ENCODE measurements at regions not wholly inside any gene's neighbourhood (a gene's known extent, or its start where the extent isn't known, plus 50 kb on each side); places are given as distances from the start of the nearest gene placed in this dataset.

- Histone ChIP-seq H3K36me3 (no peaks in the 10 kb centered on the region), H3K4me1 (peaks cover 11 to 22% (median 14%) of the 10 kb centered on the region in 4 donors), H3K9me3 (no peaks in the 10 kb centered on the region), H3K27ac (replicated peaks in 1 of 4) (no peak overlapping the region), H3K27me3 (peaks cover 0 to 43% (median 0%) of the 10 kb centered on the region in 4 donors), H3K4me3 (no peak overlapping the region)
- 75% methylated on average over 13 of the region's 13 CpGs for WGBS
- intact Hi-C loops (cut with DNase I) = no loop called here
- TF ChIP-seq POLR2AphosphoS5 (IDR thresholded peaks at IDR 0.05) = no peak
- TF ChIP-seq POLR2A (IDR thresholded peaks at IDR 0.05; ENCODE audit: low read depth) = no peak
- TF ChIP-seq EP300 (IDR thresholded peaks at IDR 0.05) = no peak
- no peak for TF ChIP-seq CTCF (IDR thresholded peaks at IDR 0.05)
- DNase-seq (ENCODE audit: extremely low spot score) = no peak
These were observed 70.2 kb upstream of the CUX1 start for GRCh38 chr7:101747053-101747878.

- H3K27ac ChIP-seq (replicated peaks in 1 of 4) = no peak overlapping the region
- no peaks in the 10 kb centered on the region for H3K9me3 ChIP-seq
- TF ChIP-seq EP300 (IDR thresholded peaks at IDR 0.05) (no peak), CTCF (IDR thresholded peaks at IDR 0.05) (no peak), POLR2A (IDR thresholded peaks at IDR 0.05; ENCODE audit: low read depth) (no peak), POLR2AphosphoS5 (IDR thresholded peaks at IDR 0.05) (no peak)
- intact Hi-C loops (cut with DNase I) = no loop called here
- H3K4me3 ChIP-seq = no peak overlapping the region
- H3K36me3 ChIP-seq = no peaks in the 10 kb centered on the region
- H3K4me1 ChIP-seq = peaks cover 10 to 19% (median 12%) of the 10 kb centered on the region in 4 donors
- no peak for DNase-seq (ENCODE audit: extremely low spot score)
- peaks cover 0 to 37% (median 0%) of the 10 kb centered on the region in 4 donors for H3K27me3 ChIP-seq
- WGBS = 20% methylated on average over 15 of the region's 15 CpGs
These were observed 69.5 kb upstream of the CUX1 start for GRCh38 chr7:101747879-101748345.

GRCh38 chr7:101749891-101750290 is 67.5 kb upstream of the CUX1 start:
- WGBS = 89% methylated on average over 3 of the region's 3 CpGs
- intact Hi-C loops (cut with DNase I) = no loop called here
- Histone ChIP-seq H3K4me3 (no peak overlapping the region), H3K9me3 (no peaks in the 10 kb centered on the region), H3K27me3 (peaks cover 0 to 35% (median 0%) of the 10 kb centered on the region in 4 donors), H3K36me3 (no peaks in the 10 kb centered on the region), H3K4me1 (peaks cover 4 to 15% (median 6%) of the 10 kb centered on the region in 4 donors), H3K27ac (replicated peaks in 1 of 4) (no peak overlapping the region)
- no peak for TF ChIP-seq POLR2A (IDR thresholded peaks at IDR 0.05; ENCODE audit: low read depth)
- TF ChIP-seq POLR2AphosphoS5 (IDR thresholded peaks at IDR 0.05) = no peak
- no peak for TF ChIP-seq CTCF (IDR thresholded peaks at IDR 0.05)
- TF ChIP-seq EP300 (IDR thresholded peaks at IDR 0.05) = no peak
- no peak for DNase-seq (ENCODE audit: extremely low spot score)

- peaks cover 4 to 11% (median 8%) of the 10 kb centered on the region in 4 donors for H3K4me1 ChIP-seq
These were observed 64.1 kb upstream of the CUX1 start for GRCh38 chr7:101753316-101753715.

More at GRCh38 chr7:101753316-101753715, 64.1 kb upstream of the CUX1 start:
- Histone ChIP-seq H3K9me3 (no peaks in the 10 kb centered on the region), H3K27me3 (peaks cover 0 to 22% (median 0%) of the 10 kb centered on the region in 4 donors), H3K36me3 (no peaks in the 10 kb centered on the region), H3K27ac (replicated peaks in 1 of 4) (no peak overlapping the region), H3K4me3 (no peak overlapping the region)
- intact Hi-C loops (cut with DNase I) = no loop called here
- WGBS = 90% methylated on average over 9 of the region's 10 CpGs
- no peak for DNase-seq (ENCODE audit: extremely low spot score)
- TF ChIP-seq POLR2AphosphoS5 (IDR thresholded peaks at IDR 0.05) (no peak), EP300 (IDR thresholded peaks at IDR 0.05) (no peak), POLR2A (IDR thresholded peaks at IDR 0.05; ENCODE audit: low read depth) (no peak), CTCF (IDR thresholded peaks at IDR 0.05) (no peak)

Data from esophagus muscularis mucosa (tissue), 4 donors.